HG03575 (cell line): ENCODE measurements at regions not wholly inside any gene's neighbourhood (a gene's known extent, or its start where the extent isn't known, plus 50 kb on each side); places are given as distances from the start of the nearest gene placed in this dataset.
"Not testable (repeated sequence)": the region's sequence is repeated elsewhere in the genome, so short reads cannot be mapped to it uniquely, and the experiment has no call there.

Experiments
- ATAC-seq: cut with Tn5 transposase; IDR thresholded peaks from one replicate; pipeline ENCODE4 v1.9.1; 2021; ENCODE audit not compliant: unreplicated experiment, insufficient number of reproducible peaks, low FRiP score; ENCODE audit errors: extremely low read depth

- ATAC-seq, result no peak
Observed at GRCh38 chr6:94584211-94584610, 993.1 kb upstream of the MANEA start.

GRCh38 chr6:94570581-94570980 is 1006.8 kb upstream of the MANEA start:
- ATAC-seq, result no peak

- no peak for ATAC-seq
Observed at GRCh38 chr6:94562846-94563245, 1014.5 kb upstream of the MANEA start.

DNA sequence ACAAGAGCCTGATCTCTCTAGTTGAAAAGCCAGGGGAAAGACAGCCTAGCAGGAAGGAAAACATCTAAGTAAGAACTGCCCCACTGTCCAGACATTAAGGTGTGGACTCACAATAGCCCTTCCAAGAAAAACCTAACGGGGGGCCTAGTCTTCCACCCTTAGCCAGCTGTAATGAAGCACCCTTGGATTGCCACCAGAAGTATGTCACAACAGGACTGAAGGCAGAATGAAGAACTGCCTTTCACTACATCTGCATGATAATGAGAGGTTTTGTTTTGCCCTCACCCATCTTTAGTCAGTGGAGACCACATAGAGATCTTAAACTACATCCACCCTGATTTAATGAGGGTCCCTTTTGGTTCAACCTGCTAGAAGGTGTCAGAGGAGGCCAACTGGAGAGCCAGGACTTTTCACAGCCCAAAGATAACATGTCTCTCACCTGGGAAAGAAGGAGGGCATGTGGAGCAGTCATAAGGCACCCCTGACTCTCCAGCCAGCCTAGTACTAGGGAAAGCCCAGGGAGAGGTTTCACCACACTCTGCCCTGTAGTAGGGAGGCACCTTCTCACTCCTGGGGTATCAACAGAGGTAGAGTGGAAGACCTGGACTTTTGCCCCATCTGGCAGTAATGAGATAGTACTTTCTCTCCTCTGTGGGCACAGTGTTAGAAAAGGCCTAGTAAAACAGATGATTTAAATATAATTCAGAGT is 1017.4 kb upstream of the MANEA start:
- no peak for ATAC-seq

DNA sequence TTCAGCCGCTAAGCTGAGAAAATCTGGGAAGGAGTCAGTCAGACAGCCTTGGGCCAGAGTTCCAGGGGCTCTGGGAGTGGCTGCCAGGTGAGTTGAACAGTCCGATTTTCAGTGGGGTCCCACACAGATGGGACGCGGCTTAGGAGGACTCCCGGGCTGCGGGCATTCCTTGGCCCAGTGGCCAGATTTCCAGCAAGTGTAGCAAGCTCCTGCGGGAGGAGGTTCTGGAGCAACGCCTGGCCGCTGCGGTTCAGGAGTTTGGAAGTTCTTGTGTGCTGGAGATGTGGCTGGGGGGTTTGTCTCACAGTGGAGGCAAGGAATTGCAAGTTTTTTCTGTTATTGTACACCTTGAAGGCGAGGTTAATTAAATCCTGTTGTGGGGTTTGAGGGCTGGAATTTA is 1020.1 kb upstream of the MANEA start:
- not testable (repeated sequence) for ATAC-seq

- ATAC-seq, result no peak
Observed at GRCh38 chr6:94548201-94548600, 1029.1 kb upstream of the MANEA start.

GRCh38 chr6:94535798-94536197 is 1041.5 kb upstream of the MANEA start:
- ATAC-seq, result no peak

GRCh38 chr6:94511502-94512088 is 1065.7 kb upstream of the MANEA start:
- ATAC-seq, result no peak

DNA sequence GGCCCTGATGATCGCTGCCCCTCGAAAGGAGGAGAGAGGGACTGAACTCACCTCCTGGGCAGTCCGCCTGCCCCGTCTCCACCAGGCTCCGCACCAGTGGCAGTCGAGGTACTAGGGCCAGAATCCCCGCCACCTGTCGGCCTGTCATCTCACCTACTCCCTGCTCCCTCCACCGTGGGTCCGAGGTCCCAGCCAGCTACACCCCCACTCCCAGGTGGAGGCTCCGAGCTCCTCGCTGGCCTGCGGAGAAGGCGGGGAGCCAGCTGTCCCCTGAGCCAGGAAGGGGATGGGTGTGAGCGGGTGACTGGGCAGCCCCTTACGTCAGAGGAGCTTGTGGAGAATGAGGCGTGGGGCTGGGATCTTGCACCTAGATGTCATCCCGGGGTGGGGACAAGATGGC is 1066.5 kb upstream of the MANEA start:
- no peak for ATAC-seq

GRCh38 chr6:94501516-94501915 is 1075.8 kb upstream of the MANEA start:
- ATAC-seq, result no peak

DNA sequence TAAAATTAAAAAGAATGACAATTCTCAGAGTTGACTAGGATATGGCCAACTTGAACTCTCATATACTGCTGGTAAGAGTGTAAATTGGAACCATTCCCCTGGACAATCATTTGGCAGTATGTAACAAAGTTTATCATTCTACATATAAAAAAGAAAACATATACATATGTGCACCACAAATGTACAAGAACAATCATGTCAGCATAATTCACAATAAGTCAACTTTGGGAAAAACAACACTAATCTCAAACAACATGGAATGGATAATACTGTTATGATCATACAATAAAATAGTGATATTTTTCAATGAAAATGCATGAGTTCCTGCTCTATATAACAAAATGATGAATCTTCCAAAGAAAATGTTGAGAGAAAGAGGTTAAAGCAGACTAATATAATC is 1078.7 kb upstream of the EPHA7 start:
- no peak for ATAC-seq

GRCh38 chr6:94494500-94494899 is 1075.1 kb upstream of the EPHA7 start:
- ATAC-seq, result no peak

DNA sequence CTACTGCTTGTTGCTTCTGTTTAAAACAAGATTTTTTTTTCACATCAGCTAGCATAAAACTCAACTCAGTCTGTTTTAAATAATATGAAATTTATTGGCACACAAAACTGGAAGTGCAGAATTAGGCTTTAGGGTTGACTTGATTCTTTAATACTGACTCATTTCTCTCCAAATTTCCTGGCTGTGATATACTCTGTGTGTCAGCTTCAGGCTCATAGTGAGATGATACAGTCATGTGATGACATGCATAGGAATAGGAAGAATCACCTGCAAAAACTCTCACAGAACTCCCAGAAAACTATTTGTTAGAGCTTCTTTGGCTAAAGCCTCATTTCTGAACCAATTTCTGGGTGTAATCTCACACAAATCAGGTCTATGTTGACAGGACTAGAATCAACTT is 1068.0 kb upstream of the EPHA7 start:
- ATAC-seq, result no peak

DNA sequence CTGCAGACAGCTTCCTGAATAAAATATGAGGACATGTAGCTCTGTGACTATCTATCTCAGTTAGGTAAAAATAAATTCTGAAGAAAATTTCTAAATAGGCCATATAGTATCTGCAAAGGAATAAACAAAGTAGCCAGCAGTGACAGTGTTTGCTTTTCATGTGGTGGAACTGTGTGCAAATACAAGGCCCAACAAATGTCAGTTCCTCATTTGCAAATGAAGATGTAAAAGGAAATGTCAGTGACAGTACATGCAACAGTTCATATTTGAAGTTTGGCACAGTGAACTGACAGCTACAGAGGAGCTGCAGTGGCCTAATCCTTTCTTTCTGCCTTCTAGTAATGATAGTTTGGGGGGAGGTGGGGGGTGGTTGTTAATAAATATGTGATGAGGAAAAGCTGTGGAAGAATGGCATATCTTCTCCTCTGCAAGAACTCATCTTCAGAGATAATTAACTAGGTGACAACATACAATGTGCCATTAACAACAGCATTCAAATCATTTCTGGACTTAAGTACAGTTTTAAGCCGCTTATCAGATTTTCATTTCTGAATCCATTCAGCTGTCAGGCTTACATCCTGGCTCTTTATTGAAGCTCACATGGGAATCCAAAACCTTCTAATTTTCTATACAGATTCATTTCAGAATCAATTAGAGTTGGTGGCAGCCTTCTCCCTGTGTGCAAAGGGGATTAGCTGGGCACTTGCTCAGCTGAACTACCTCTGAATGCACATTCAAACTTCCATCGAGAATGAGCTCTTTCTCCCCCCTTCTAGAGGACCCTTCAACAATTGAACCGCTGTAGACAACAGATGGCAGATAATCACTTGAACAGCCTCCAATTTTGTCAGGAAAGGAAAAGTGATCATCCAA is 1059.0 kb upstream of the EPHA7 start:
- ATAC-seq, result no peak

DNA sequence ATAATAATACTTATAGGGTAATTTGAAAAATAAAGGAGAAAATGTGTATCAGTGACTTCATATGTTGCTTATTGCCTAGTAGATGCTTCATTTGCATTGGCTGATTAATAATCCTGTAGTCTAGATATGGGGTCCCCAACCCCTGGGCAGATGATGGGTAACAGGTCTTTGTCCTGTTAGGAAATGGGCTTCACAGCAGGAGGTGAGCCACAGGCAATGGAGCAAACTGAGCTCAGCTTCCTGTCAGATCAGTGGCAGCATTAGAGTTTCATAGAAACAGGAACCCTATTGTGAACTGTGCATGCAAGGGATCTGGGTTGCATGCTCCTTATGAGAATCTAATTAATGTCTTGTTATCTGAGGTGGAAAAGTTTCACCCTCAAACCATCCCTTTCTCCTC is 1049.5 kb upstream of the EPHA7 start:
- ATAC-seq, result no peak

DNA sequence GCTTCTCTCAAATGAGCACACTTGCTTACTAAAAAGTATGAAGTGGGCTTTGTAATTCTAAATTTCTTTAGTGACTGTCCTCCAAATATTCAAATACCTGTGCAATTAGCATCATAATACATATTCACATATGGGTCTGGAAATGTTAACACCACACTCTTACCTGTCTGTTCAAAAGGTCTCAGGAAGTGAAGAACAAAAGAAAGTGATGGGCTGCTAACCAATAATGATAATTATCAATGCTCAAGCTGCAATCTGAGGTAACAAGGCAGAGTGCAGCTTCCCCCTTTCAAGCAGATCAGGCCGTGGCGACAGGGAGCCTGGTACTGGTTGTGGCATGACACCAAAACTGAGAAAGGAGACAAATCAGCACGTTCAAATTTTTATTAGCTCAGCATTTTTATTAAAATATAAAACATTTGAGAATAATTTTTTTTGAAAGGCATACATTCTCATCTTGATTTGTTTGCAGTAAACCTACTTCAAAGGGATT is 1044.7 kb upstream of the EPHA7 start:
- no peak for ATAC-seq

DNA sequence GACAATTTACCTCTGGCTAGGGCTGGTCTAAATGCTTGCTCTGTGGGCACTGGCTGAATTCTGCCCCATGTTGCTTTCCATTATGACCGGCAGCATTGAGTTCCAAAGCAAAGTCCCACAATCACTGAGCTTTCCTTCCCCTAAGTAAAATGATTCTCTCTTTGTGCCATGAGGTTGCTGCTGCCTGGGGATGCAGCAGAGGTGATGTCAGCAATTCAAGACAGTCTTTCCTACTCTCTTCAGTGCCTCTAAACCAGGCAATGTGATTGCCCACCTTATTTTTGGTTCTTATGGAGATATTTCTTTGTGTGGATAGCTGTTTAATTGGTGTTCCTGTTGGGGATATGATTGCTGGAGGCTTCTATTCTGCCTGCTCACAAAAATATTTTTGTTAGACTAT is 1043.9 kb upstream of the EPHA7 start:
- no peak for ATAC-seq

- no peak for ATAC-seq
Observed at GRCh38 chr6:94462231-94462630, 1042.9 kb upstream of the EPHA7 start.

- ATAC-seq, result no peak
Observed at GRCh38 chr6:94456266-94456665, 1036.9 kb upstream of the EPHA7 start.

- no peak for ATAC-seq
Observed at GRCh38 chr6:94454231-94454630, 1034.9 kb upstream of the EPHA7 start.
